Osteoblast (primary cell): ENCODE measurements at regions not wholly inside any gene's neighbourhood (a gene's known extent, or its start where the extent isn't known, plus 50 kb on each side); places are given as distances from the start of the nearest gene placed in this dataset.

Experiments used
- DNase-seq: peaks from one replicate; pipeline ENCODE4 v3.0.0; 2011; ENCODE audit warnings: low spot score, mixed read lengths; ENCODE audit not compliant: insufficient read length; ENCODE audit errors: missing footprints
- H2AFZ ChIP-seq: 2 replicates; pipeline ENCODE4 v1.6.0; 2011; ENCODE audit warnings: mild to moderate bottlenecking, low read length
- H3K27ac ChIP-seq: 2 replicates; pipeline ENCODE4 v1.5.1; 2011; ENCODE audit warnings: mild to moderate bottlenecking, low read depth, low read length, moderate library complexity
- H3K27me3 ChIP-seq: 2 replicates; pipeline ENCODE4 v1.6.0; 2012; ENCODE audit warnings: mild to moderate bottlenecking, control low read depth, inconsistent platforms, low read length, moderate library complexity; ENCODE audit not compliant: insufficient read depth
- H3K36me3 ChIP-seq: 2 replicates; pipeline ENCODE4 v1.5.1; 2011; ENCODE audit warnings: mild to moderate bottlenecking, low read length, control low read depth, moderate library complexity; ENCODE audit not compliant: insufficient read depth
- H3K4me1 ChIP-seq: 2 replicates; pipeline ENCODE4 v1.5.1; 2011; ENCODE audit warnings: mild to moderate bottlenecking, low read length, control low read depth, moderate library complexity; ENCODE audit not compliant: insufficient read depth
- H3K4me2 ChIP-seq: 2 replicates; pipeline ENCODE4 v1.6.0; 2011; ENCODE audit warnings: mild to moderate bottlenecking, low read length; ENCODE audit not compliant: insufficient read depth
- H3K4me3 ChIP-seq: fragments of 200-600 bp; sonication (generic); 3 replicates; pipeline ENCODE4 v1.5.1; 2012; ENCODE audit warnings: mild to moderate bottlenecking, low read length, inconsistent platforms; ENCODE audit not compliant: insufficient read depth
- H3K79me2 ChIP-seq: 2 replicates; pipeline ENCODE4 v1.6.0; 2012; ENCODE audit warnings: mild to moderate bottlenecking, low read length, control low read depth, inconsistent platforms; ENCODE audit not compliant: insufficient read depth
- H3K9me3 ChIP-seq: 2 replicates; pipeline ENCODE4 v1.5.1; 2011; ENCODE audit warnings: low read depth, low read length, control low read depth
- H4K20me1 ChIP-seq: 2 replicates; pipeline ENCODE4 v1.6.0; 2012; ENCODE audit warnings: mild to moderate bottlenecking, low read length, control low read depth; ENCODE audit not compliant: insufficient read depth
- TF ChIP-seq, protein P1 (sequence below): IDR thresholded peaks from 2 replicates; pipeline ENCODE4 v1.5.1; 2011; ENCODE audit warnings: mild to moderate bottlenecking, low read depth, low read length, moderate library complexity; ENCODE audit errors: extremely low read depth

DNA sequence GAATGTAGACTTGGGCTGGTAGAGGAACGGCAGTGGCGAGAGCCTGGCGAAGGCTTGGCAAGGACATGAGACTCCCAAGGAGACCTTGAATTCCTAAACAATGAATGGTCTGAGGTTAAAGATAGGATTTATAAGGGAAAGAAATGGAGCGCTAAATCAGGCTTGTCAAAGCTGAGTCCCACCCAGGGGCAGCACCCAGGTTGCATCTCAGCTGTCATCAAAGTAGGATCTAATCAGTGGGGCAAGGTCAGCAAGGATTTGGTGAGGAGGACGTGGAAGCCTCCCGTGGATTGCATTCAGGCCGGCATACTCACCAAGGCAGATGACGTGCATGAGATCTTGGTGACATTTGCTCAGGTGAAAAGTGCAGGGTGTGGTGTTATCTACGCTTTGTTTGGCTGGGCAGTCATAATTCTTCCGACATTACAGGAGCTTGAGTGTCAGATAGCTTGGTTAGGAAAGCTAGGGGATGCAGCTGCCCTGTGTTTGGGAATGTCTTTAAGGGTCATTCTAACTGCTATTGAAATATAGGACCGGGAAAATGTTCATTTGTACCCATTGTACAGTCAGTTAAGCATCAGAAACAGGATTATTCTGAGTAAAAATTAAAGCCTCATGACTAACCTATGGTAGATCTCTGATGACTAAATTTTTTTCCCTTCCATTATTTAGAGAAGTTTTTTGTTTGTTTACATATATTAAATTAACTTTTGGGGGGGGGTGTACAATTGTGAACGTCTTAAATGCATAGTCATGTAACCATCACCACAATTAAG lies 99.4 kb upstream of the TSC22D2 start:
- Histone ChIP-seq H3K9me3 (peaks cover 2% of the 10 kb centered on the region), H2AFZ (no peak overlapping the region), H4K20me1 (no peaks in the 10 kb centered on the region), H3K36me3 (no peaks in the 10 kb centered on the region), H3K79me2 (no peaks in the 10 kb centered on the region), H3K4me1 (no peaks in the 10 kb centered on the region), H3K27ac (no peak overlapping the region), H3K27me3 (no peaks in the 10 kb centered on the region), H3K4me3 (no peak overlapping the region), H3K4me2 (no peak overlapping the region)
- TF ChIP-seq, protein P1, sequence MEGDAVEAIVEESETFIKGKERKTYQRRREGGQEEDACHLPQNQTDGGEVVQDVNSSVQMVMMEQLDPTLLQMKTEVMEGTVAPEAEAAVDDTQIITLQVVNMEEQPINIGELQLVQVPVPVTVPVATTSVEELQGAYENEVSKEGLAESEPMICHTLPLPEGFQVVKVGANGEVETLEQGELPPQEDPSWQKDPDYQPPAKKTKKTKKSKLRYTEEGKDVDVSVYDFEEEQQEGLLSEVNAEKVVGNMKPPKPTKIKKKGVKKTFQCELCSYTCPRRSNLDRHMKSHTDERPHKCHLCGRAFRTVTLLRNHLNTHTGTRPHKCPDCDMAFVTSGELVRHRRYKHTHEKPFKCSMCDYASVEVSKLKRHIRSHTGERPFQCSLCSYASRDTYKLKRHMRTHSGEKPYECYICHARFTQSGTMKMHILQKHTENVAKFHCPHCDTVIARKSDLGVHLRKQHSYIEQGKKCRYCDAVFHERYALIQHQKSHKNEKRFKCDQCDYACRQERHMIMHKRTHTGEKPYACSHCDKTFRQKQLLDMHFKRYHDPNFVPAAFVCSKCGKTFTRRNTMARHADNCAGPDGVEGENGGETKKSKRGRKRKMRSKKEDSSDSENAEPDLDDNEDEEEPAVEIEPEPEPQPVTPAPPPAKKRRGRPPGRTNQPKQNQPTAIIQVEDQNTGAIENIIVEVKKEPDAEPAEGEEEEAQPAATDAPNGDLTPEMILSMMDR = no peak
- DNase-seq = no peak

DNA sequence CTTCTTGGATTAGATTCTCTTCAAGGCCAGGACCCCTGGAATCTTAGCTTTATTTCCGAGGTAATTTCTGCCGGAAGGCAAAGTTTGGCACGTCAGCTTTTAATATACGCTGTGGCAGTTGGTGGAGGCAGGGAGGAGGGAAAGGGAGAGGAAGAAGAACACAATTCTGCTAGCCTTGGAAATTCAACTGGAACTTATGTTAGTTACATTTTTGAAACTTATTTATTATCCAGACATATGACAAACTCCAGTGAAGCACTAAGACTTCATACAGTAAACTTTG lies 100.1 kb upstream of the TSC22D2 start:
- H3K4me1 ChIP-seq = no peaks in the 10 kb centered on the region
- H3K36me3 ChIP-seq = no peaks in the 10 kb centered on the region
- H3K4me3 ChIP-seq = no peak overlapping the region
- no peak overlapping the region for H3K4me2 ChIP-seq
- no peaks in the 10 kb centered on the region for H3K27me3 ChIP-seq
- no peak for DNase-seq
- H2AFZ ChIP-seq = no peak overlapping the region
- no peaks in the 10 kb centered on the region for H3K79me2 ChIP-seq
- H4K20me1 ChIP-seq = no peaks in the 10 kb centered on the region
- H3K27ac ChIP-seq = no peak overlapping the region
- peaks cover 2% of the 10 kb centered on the region for H3K9me3 ChIP-seq
- TF ChIP-seq, protein P1 = no peak

- Histone ChIP-seq H3K4me2 (no peak overlapping the region), H4K20me1 (no peaks in the 10 kb centered on the region), H3K27me3 (no peaks in the 10 kb centered on the region), H3K4me3 (no peak overlapping the region), H3K4me1 (no peaks in the 10 kb centered on the region), H3K79me2 (no peaks in the 10 kb centered on the region), H2AFZ (no peak overlapping the region), H3K27ac (no peak overlapping the region), H3K9me3 (peaks cover 2% of the 10 kb centered on the region), H3K36me3 (no peaks in the 10 kb centered on the region)
- no peak for DNase-seq
- TF ChIP-seq, protein P1 = no peak
Measured at GRCh38 chr3:150307311-150308036, 100.6 kb upstream of the TSC22D2 start.

DNA sequence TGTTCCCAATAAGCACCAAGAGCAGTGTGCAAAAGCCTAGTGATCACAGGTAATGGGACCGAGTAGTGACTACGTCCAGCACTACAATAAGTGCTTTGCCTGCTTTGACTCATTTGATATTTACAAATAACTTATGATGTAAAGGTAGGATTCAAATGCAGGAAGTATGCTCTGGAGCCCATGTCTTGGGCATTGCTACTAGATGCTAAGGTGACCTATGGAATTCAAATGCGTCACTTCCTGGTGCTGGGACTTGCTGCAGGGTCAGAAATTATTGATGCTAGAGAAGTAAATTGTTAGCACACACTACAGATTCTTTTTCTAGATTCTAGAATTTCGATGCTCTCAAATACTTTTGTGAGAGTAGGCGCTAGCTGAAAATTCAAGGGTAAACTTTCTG lies 101.2 kb upstream of the TSC22D2 start:
- H2AFZ ChIP-seq = no peak overlapping the region
- no peaks in the 10 kb centered on the region for H3K36me3 ChIP-seq

More for the DNA sequence above, 101.2 kb upstream of the TSC22D2 start:
- Histone ChIP-seq H3K4me3 (no peak overlapping the region), H3K79me2 (no peaks in the 10 kb centered on the region), H3K27me3 (no peaks in the 10 kb centered on the region), H3K4me2 (no peak overlapping the region), H3K9me3 (peaks cover 2% of the 10 kb centered on the region), H4K20me1 (no peaks in the 10 kb centered on the region), H3K4me1 (no peaks in the 10 kb centered on the region), H3K27ac (no peak overlapping the region)
- no peak for DNase-seq
- TF ChIP-seq, protein P1 = no peak
